Fibroblast of peridontal ligament (primary cell): ENCODE measurements at regions not wholly inside any gene's neighbourhood (a gene's known extent, or its start where the extent isn't known, plus 50 kb on each side); places are given as distances from the start of the nearest gene placed in this dataset.
"Not testable (repeated sequence)": the region's sequence is repeated elsewhere in the genome, so short reads cannot be mapped to it uniquely, and the experiment has no call there.

ENCODE experiments used
- DNase-seq: peaks from one replicate; pipeline ENCODE4 v3.0.0-alpha.2; 2010; ENCODE audit errors: extremely low read depth

GRCh38 chr6:21918666-21919065 lies 325.1 kb downstream of the SOX4 start:
- no peak for DNase-seq

GRCh38 chr6:21922086-21922485 lies 328.5 kb downstream of the SOX4 start:
- no peak for DNase-seq

DNA sequence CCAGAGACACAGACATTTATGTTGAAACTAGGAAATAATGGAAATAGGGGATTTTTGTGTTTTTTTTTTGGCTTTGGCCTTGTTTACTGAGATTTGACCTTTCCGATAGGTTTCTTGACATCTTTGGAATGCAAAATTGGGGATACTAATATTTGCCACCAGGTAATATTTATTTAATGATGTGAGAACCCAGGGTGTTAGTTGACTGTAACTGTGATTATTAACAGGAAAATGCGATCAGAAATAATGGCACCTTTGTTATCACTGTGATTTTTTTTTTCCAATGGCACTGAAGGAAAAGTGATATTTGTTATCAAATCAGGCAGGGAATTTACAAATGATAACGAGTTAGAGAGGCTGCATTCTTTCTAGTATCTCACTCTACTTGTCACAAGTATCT lies 330.5 kb downstream of the SOX4 start:
- no peak for DNase-seq

GRCh38 chr6:21928827-21929226 lies 335.3 kb downstream of the SOX4 start:
- no peak for DNase-seq

- peak; percentile 78 for DNase-seq
Observed at GRCh38 chr6:21931641-21932335, 338.2 kb downstream of the SOX4 start.

- DNase-seq = no peak
Observed at GRCh38 chr6:21933351-21933750, 339.8 kb downstream of the SOX4 start.

GRCh38 chr6:21935142-21935541 lies 341.6 kb downstream of the SOX4 start:
- DNase-seq = no peak

DNA sequence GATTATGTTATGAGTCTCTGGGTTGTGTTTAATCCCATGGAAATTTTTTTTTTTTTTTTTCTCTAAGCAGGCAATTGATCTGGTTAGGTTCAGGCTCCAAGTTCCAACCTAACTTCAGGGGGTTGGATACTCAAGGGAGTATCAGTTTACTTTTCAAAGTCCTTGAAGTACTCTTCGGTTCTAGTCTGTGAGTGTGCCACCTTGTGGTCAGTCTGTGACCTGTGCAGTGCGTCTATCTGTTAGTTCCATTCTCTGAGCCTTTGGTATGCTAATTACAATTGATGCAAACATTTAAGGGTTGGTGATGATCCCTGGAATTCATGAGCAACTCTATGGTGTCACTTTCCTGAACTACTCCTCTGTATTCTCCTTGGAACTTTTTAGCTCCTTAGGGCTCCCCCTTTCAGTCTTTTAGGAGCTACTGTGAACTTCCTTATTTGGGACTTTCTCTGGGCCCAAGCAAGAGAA lies 342.0 kb downstream of the SOX4 start:
- DNase-seq = peak; percentile 94

DNA sequence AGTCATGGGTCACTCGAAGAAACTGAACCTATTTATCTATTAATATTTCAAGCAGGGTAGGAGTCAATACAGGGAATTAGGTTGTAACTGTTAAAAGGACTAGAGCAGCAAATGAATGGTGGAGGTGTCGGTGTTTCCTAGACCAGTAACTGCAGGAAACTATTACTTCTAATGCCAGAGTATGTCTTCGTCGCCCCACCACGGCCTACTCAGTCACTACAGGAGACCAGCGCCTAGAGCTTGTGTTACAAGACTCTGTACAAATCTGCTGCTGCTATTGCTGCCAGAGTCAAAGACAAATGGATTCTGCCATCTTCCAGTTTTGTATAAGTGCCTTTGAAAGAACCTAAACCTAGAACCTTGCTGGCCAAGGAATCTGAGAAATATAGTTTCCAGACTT lies 343.9 kb downstream of the SOX4 start:
- no peak for DNase-seq

GRCh38 chr6:21939066-21939465 lies 345.5 kb downstream of the SOX4 start:
- not testable (repeated sequence) for DNase-seq

GRCh38 chr6:21941926-21942325 lies 348.4 kb downstream of the SOX4 start:
- no peak for DNase-seq

GRCh38 chr6:21942897-21943296 lies 349.3 kb downstream of the SOX4 start:
- no peak for DNase-seq

- peak; percentile 100 for DNase-seq
Observed at GRCh38 chr6:21946298-21946783, 350.5 kb downstream of the PRL start.

DNA sequence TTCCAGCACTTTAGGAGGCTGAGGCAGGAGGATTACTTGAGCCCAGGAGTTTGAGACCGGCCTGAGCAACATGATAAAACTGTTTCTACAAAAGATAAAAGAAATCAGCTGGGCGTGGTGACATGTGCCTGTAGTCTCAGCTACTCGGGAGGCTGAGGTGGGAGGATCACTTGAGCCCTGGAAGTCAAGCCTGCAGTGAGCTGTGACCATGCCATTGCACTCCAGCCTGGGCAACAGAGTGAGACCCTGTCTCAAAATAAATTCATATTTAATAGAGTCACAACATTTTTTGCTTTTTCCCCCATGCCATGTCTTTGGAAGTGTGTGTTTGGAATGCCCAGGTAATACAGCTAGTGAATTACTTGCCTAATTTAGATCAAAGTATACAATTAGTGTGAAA lies 349.6 kb downstream of the PRL start:
- not testable (repeated sequence) for DNase-seq

DNA sequence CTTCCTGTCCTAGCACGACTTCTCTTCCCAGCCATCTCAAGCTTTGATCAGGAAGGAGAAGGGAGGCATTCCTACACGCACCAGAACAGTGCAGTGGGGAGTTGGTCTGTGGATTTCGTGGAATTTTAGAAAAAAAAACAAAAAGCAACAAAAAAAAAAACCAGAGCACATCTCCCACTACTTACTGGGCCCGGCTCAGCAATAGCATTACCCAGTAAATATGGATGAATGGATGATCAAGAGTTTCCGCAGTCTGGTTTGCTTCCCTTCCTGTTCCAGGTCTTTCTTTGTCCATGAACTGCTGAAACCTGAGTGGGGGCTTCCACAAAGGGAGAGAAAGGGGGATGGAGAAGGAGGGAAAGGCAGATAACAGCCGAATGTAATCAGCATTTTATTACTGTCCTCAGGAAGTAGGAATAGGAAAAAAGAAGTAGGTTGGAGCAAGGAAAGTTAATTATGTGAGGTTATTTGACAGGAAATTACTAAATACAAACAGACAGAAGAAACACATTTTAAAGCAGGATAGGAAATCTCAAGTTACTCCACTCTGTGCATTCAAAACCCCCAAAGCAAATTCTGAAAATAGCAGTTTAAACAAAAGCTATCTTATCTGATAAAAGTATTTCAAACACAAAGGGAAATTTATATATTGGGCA lies 349.0 kb downstream of the PRL start:
- no peak for DNase-seq

DNA sequence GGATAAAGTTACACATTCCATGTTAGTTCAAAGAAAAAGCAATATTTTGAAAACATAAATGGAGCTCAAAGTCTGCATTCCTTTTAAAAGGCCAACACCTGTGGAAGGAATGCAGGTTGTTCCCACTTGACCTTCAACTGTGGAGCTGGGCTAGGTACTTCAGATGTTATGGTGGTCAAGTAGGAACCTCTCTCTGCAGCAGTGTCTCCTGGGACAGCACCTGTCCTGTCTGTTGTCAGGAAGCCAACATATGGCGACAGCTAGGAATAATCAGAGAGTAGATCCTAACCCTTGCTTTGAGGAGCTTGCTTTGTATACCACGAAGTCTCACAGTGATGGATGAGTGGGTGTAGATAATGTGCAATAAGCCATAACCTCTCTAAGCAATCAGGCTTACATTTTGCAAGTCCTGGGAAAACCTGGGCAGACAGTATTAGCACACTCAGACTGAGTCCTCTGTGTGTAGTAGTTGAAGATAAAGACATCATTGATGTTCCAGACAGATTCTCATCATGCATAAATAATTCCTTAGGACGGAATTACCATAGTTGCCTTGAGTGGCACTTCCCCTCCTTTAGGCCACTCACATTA lies 347.5 kb downstream of the PRL start:
- no peak for DNase-seq

- DNase-seq = no peak
Observed at GRCh38 chr6:21952367-21952766, 344.5 kb downstream of the PRL start.

DNA sequence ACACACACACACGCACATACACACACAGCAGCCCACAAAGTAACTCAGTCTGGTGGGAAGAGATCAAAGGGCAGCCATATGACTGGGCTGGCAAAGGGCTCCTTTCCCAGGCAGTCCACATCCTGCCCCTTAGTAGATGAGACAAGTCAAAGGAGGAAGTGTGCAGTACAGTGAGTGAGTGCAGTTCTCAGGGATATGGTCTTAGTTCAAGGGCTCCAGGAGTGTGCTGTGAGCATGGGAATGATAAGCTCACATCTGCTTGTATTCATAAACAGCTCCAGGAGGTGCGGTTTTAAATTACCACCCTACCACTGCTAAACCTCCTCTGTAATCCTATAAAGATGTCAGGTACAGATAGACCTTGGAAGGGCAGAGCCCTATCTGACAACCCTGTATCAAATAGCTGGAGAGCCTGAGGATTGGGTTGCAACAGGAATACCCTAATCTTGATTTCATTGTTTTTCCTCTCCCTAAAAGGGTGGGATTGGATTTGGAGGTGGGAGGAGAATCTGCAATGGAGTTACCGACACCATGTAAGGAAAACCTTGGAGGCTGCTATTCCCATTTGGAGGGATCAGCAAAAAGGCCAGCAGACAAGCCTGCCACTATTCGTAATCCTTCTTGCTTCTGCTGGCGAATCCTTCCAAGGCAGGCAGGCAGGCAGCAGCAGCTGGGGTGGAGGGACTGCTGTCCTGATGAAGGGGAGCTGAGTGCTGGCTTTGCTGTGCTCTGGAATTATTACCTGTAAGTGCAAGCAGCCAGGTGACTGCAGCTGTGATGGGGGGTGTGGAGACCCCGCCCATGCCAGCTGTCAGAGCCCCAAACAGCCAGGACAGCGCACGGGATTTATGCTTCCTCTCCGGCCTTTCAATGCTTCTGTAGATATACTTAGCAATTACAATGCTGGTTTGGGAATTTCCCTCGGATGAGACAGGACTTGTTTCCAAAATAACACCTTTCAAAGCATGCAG lies 342.7 kb downstream of the PRL start:
- DNase-seq = peak; percentile 41

- no peak for DNase-seq
Observed at GRCh38 chr6:21955053-21955595, 341.7 kb downstream of the PRL start.

GRCh38 chr6:21955951-21956350 lies 340.9 kb downstream of the PRL start:
- DNase-seq = no peak

GRCh38 chr6:21958428-21958827 lies 338.4 kb downstream of the PRL start:
- no peak for DNase-seq
